T47D (cell line): ENCODE measurements at regions not wholly inside any gene's neighbourhood (a gene's known extent, or its start where the extent isn't known, plus 50 kb on each side); places are given as distances from the start of the nearest gene placed in this dataset.

ENCODE experiments used
- DNase-seq, 2 experiments: peaks; one replicate each; pipeline versions ENCODE4 v3.0.0 to v3.0.0-alpha.2; 2011 to 2012; ENCODE audit warnings: low read depth in 1 of 2, low spot score in 1 of 2
- JUND ChIP-seq: IDR thresholded peaks from 2 replicates; pipeline ENCODE4 v1.6.1; 2012; ENCODE audit warnings: low read depth
- in situ Hi-C: cut with HindIII; loops from 2 replicates; pipeline ENCODE4 v1.10.0; 2016; ENCODE audit warnings: low sequenced_read_pairs, low pct_unique_long_range_greater_than_20kb

- in situ Hi-C loops = no loop called here
- TF ChIP-seq JUND = no peak
- DNase-seq = no peak
Observed at GRCh38 chr5:110321117-110321516, 405.4 kb downstream of the TMEM232 start.

DNA sequence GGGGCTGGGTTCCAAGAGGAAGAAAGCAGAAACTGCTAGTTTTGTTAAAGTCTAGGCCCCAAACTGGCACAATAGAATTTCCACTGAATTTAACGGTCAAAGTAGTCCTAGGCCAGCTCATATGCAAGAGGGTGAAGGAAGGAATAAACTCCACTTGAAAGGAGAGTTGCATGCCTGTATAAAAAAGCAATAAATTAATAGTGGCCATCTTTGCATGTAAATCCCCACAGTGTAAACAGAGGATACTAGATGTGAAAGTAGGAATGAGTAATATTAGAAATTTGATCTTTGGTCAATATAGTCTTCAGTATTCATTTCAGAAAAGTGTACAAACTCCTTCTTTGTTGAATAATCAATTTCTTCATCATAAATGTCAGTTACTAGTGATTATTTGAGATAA is 403.1 kb downstream of the TMEM232 start:
- in situ Hi-C loops = no loop called here
- no peak for DNase-seq
- no peak for TF ChIP-seq JUND

DNA sequence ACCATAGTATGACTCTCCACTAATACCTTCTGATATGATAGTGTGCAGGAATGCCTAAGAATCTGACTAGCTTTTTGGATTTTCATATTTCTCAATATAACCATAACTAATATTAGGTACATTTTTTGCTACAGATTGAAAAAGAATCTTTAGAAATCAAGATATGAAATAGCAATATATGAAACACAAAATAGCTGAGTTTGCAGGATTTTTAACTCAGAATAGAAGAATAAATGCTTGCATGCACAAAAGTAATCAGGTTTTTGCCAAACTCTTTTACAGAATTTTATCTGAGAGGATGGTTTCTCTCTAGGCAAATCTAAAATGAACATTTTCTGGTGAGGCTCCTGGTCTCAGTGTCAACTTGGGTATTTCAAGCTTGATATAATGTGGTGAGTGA is 402.6 kb downstream of the TMEM232 start:
- TF ChIP-seq JUND = no peak
- in situ Hi-C loops = no loop called here
- no peak for DNase-seq

DNA sequence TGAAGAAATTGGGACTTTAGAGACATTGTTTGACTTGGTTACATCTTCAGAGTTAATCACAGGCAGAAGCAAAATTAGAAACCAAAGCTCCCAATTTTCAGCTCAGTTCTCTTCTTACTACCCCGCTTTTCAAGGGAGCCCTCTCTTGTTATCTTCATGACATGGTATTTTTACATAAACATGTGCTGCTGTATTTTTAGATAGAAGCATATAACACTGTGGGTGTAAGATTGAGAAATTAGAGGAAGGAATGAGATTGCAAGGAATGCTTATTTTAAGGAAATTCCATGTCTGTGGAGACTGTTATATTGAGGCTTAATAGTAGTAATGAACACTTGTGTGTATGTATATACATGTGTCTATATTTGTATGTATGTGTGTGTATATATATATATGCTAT is 401.6 kb downstream of the TMEM232 start:
- in situ Hi-C loops = no loop called here
- DNase-seq = no peak
- TF ChIP-seq JUND = no peak

DNA sequence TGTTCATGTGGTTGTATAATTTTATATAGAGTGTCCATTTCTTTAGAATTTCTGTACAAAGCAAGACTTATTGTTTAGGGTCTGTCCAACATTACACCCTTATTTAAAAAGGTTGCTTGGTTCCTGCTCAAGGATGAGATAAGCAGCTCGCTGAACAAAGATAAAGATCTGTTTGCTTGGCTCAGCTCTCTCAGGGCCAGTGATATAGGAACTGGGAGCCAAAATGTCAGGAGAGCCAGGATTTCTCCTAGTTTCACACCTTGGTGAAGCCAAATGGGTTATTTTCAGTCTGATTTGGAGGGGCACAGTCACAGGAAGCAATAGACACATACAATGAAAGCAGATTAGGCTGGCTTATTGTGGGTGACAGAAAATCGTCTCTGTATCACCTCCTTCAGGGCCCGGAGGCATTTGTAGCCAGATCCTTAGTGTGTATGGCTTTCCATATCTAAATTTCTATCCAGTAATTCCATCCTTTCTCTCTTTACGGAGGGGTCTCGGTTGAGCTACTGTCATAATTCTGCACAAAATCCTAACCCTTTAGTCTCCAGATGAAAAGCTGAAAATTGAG is 396.4 kb downstream of the TMEM232 start:
- no peak for DNase-seq
- in situ Hi-C loops = no loop called here
- no peak for TF ChIP-seq JUND

- DNase-seq = peak in 1 of 2 experiments; percentile 17
- in situ Hi-C loops = no loop called here
- TF ChIP-seq JUND = no peak
Observed at GRCh38 chr5:110333384-110333783, 393.1 kb downstream of the TMEM232 start.

GRCh38 chr5:110335361-110336066 is 391.0 kb downstream of the TMEM232 start:
- no peak for DNase-seq
- no peak for TF ChIP-seq JUND
- in situ Hi-C loops = no loop called here

GRCh38 chr5:110338341-110339083 is 388.0 kb downstream of the TMEM232 start:
- in situ Hi-C loops = no loop called here
- DNase-seq = peak in 1 of 2 experiments; percentile 12
- TF ChIP-seq JUND = no peak

DNA sequence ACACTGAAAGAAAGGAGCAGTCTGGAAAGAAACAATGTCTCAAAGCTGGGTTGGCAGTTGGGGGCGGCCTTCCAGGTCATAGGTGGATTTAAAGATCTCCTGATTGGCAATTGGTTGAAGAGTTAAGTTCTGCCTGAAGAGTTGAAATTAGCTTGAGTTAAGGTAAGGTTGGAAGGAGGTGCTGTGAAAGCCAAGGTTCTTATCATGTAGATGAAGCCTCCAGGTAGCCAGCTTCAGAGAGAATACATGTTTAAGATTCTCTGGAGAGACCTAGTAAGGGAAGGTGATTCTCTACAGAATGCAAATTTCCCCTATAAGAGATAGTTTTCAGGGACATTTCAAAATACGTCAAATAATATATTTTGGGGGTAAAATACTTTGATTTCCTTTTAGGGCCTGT is 387.1 kb downstream of the TMEM232 start:
- TF ChIP-seq JUND = no peak
- DNase-seq = no peak
- in situ Hi-C loops = no loop called here

- no peak for DNase-seq
- no peak for TF ChIP-seq JUND
- in situ Hi-C loops = no loop called here
Observed at GRCh38 chr5:110341836-110342235, 384.6 kb downstream of the TMEM232 start.

DNA sequence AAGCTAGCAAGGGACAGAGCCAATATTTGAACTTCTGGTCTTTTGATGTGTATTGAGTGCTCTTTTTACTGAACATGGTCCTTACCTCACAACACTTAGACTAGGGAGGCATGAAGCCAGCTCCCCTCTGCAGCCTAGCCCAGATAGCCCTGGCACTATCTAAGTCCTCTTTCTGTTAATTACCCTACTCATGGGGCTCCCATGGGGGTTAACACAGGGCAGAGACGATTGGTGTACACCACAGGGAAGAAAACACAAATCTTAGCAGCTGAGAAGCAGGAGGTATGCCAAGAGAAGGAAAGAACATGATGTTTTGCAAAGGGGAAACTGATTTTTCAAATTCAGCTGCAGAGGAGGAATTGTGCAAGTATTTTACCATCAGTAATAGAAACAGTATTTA is 383.8 kb downstream of the TMEM232 start:
- no peak for TF ChIP-seq JUND
- DNase-seq = no peak
- in situ Hi-C loops = no loop called here

DNA sequence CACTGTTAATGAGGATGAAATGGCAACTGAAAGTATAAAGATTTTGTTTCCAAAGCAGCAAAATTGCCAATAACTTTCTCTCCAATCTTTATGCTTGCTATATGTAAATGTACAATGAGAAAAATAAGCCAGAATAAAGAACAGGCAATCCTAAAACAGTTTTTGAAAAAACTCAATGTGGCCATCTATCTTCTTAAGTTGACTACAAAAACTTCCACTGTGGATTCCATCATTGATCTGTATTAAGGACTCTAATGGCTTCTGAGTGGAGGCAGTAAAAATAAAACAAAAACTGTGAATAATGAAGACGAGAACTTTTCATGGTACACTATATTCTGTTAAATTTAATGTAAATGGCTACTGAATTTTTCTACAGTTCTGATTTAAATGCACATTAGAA is 382.9 kb downstream of the TMEM232 start:
- in situ Hi-C loops = no loop called here
- no peak for DNase-seq
- TF ChIP-seq JUND = no peak

- no peak for DNase-seq
- in situ Hi-C loops = no loop called here
- no peak for TF ChIP-seq JUND
Observed at GRCh38 chr5:110345623-110346022, 380.8 kb downstream of the TMEM232 start.
